HG02938 (cell line): ENCODE measurements at regions not wholly inside any gene's neighbourhood (a gene's known extent, or its start where the extent isn't known, plus 50 kb on each side); places are given as distances from the start of the nearest gene placed in this dataset.
"Not testable (repeated sequence)": the region's sequence is repeated elsewhere in the genome, so short reads cannot be mapped to it uniquely, and the experiment has no call there.

Source experiments
- ATAC-seq: cut with Tn5 transposase; IDR thresholded peaks from one replicate; pipeline ENCODE4 v1.9.1; 2021; ENCODE audit warnings: mild to moderate bottlenecking, moderate library complexity; ENCODE audit not compliant: unreplicated experiment

- no peak for ATAC-seq
Observed at GRCh38 chr7:145151676-145152075, 315.8 kb upstream of the TPK1 start.

- ATAC-seq: no peak
Observed at GRCh38 chr7:145147865-145148264, 312.0 kb upstream of the TPK1 start.

- ATAC-seq: no peak
Observed at GRCh38 chr7:145143685-145144084, 307.8 kb upstream of the TPK1 start.

- no peak for ATAC-seq
Observed at GRCh38 chr7:145134377-145134776, 298.5 kb upstream of the TPK1 start.

- ATAC-seq: no peak
Observed at GRCh38 chr7:145123502-145123901, 287.6 kb upstream of the TPK1 start.

- no peak for ATAC-seq
Observed at GRCh38 chr7:145106001-145106400, 270.1 kb upstream of the TPK1 start.

- ATAC-seq: no peak
Observed at GRCh38 chr7:145105561-145105960, 269.7 kb upstream of the TPK1 start.

- ATAC-seq: no peak
Observed at GRCh38 chr7:145104400-145104799, 268.5 kb upstream of the TPK1 start.

GRCh38 chr7:145102199-145102598 is 266.3 kb upstream of the TPK1 start:
- not testable (repeated sequence) for ATAC-seq

- ATAC-seq: no peak
Observed at GRCh38 chr7:145092766-145093165, 256.9 kb upstream of the TPK1 start.

- no peak for ATAC-seq
Observed at GRCh38 chr7:145088111-145088745, 252.4 kb upstream of the TPK1 start.

- ATAC-seq: no peak
Observed at GRCh38 chr7:145082366-145083161, 246.7 kb upstream of the TPK1 start.

- ATAC-seq: no peak
Observed at GRCh38 chr7:145065473-145065872, 229.6 kb upstream of the TPK1 start.

- ATAC-seq: no peak
Observed at GRCh38 chr7:145064114-145064513, 228.3 kb upstream of the TPK1 start.

- ATAC-seq: no peak
Observed at GRCh38 chr7:145053781-145054180, 217.9 kb upstream of the TPK1 start.

GRCh38 chr7:145050415-145050814 is 214.6 kb upstream of the TPK1 start:
- ATAC-seq: no peak

- ATAC-seq: peak; percentile 80
Observed at GRCh38 chr7:145036604-145037405, 201.0 kb upstream of the TPK1 start.

GRCh38 chr7:145031162-145031561 is 195.3 kb upstream of the TPK1 start:
- ATAC-seq: no peak

- no peak for ATAC-seq
Observed at GRCh38 chr7:145030754-145031153, 194.9 kb upstream of the TPK1 start.

- ATAC-seq: no peak
Observed at GRCh38 chr7:145020454-145020853, 184.6 kb upstream of the TPK1 start.

GRCh38 chr7:145016068-145016467 is 180.2 kb upstream of the TPK1 start:
- no peak for ATAC-seq

- no peak for ATAC-seq
Observed at GRCh38 chr7:145009876-145010275, 174.0 kb upstream of the TPK1 start.
